Tibial artery (tissue), 4 donors: ENCODE measurements at regions not wholly inside any gene's neighbourhood (a gene's known extent, or its start where the extent isn't known, plus 50 kb on each side); places are given as distances from the start of the nearest gene placed in this dataset.

Experiments used
- DNase-seq, 2 donors: peaks; one replicate each; pipeline ENCODE4 v3.0.0-alpha.2; 2019
- H3K27ac ChIP-seq, 2 donors: fragments of 200-600 bp; sonication (generic) in 1 of 2; 1 replicate in 1 of 2; 2 replicates in 1 of 2; pipeline ENCODE4 v1.5.1; 2018 to 2019; ENCODE audit warnings: mild to moderate bottlenecking in 1 of 2
- H3K27me3 ChIP-seq, 2 donors: fragments of 200-600 bp; sonication (generic) in 1 of 2; one replicate each; pipeline versions ENCODE4 v1.5.1 to v1.6.0; 2016 to 2019
- H3K36me3 ChIP-seq, 3 donors: fragments of 200-600 bp; sonication (generic) in 2 of 3; one replicate each; pipeline ENCODE4 v1.5.1; 2016 to 2019; ENCODE audit warnings: mild to moderate bottlenecking in 2 of 3
- H3K4me1 ChIP-seq, 4 donors: fragments of 200-600 bp; sonication (generic) in 2 of 4; 1 replicate in 3 of 4; 2 replicates in 1 of 4; pipeline ENCODE4 v1.5.1; 2016 to 2019
- H3K4me3 ChIP-seq, 2 donors: fragments of 200-600 bp; sonication (generic) in 1 of 2; 1 replicate in 1 of 2; 2 replicates in 1 of 2; pipeline ENCODE4 v1.5.1; 2018 to 2019; ENCODE audit warnings: mild to moderate bottlenecking in 2 of 2
- H3K9me3 ChIP-seq, 3 donors: fragments of 200-600 bp; sonication (generic) in 1 of 3; one replicate each; pipeline ENCODE4 v1.5.1; 2016 to 2019
- intact Hi-C: fragments of 100-400 bp; cut with DNase I; formaldehyde crosslinking; loops from one replicate; pipeline ENCODE4 v1.15.0; 2023; ENCODE audit warnings: low total_unique reads
- TF ChIP-seq, protein P1 (sequence below), 2 experiments: fragments of 200-600 bp in 1 of 2; fragments of 450-650 bp in 1 of 2; IDR thresholded peaks; one replicate each; pipeline ENCODE4 v1.5.1; 2017 to 2019; ENCODE audit warnings: antibody characterized with exemption in 2 of 2, mild to moderate bottlenecking in 1 of 2, moderate library complexity in 1 of 2

DNA sequence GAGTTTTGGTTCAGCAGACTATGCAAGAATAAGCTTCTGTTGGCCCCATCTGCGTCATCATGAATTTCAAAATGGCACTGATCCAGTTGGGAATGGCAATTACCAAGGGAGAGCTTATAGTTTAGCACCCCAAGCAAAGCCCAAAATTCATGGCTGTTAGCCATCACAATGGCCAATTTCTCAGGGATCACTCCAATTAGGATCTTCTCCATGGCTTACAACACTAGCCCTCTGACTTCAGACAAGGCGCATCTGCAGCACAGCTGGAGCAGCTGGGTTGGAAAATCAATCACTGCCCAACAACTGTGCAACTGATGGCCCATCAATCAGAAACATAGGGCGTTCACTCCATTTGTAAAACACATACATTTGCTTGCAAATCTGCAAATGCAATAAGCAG is 273.6 kb downstream of the SRBD1 start:
- Histone ChIP-seq H3K27me3 (no peaks in the 10 kb centered on the region), H3K36me3 (no peaks in the 10 kb centered on the region), H3K4me1 (no peaks in the 10 kb centered on the region), H3K9me3 (no peaks in the 10 kb centered on the region), H3K4me3 (no peak overlapping the region), H3K27ac (no peak overlapping the region)
- TF ChIP-seq, protein P1, sequence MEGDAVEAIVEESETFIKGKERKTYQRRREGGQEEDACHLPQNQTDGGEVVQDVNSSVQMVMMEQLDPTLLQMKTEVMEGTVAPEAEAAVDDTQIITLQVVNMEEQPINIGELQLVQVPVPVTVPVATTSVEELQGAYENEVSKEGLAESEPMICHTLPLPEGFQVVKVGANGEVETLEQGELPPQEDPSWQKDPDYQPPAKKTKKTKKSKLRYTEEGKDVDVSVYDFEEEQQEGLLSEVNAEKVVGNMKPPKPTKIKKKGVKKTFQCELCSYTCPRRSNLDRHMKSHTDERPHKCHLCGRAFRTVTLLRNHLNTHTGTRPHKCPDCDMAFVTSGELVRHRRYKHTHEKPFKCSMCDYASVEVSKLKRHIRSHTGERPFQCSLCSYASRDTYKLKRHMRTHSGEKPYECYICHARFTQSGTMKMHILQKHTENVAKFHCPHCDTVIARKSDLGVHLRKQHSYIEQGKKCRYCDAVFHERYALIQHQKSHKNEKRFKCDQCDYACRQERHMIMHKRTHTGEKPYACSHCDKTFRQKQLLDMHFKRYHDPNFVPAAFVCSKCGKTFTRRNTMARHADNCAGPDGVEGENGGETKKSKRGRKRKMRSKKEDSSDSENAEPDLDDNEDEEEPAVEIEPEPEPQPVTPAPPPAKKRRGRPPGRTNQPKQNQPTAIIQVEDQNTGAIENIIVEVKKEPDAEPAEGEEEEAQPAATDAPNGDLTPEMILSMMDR (IDR thresholded peaks at IDR 0.05): no peak
- intact Hi-C loops: no loop called here
- no peak for DNase-seq

GRCh38 chr2:45334205-45334604 is 276.9 kb downstream of the SRBD1 start:
- intact Hi-C loops: no loop called here
- H3K27me3 ChIP-seq: no peaks in the 10 kb centered on the region
- H3K27ac ChIP-seq: no peak overlapping the region
- no peaks in the 10 kb centered on the region for H3K9me3 ChIP-seq
- TF ChIP-seq, protein P1 (IDR thresholded peaks at IDR 0.05): no peak
- H3K36me3 ChIP-seq: no peaks in the 10 kb centered on the region
- DNase-seq: no peak
- no peaks in the 10 kb centered on the region for H3K4me1 ChIP-seq
- H3K4me3 ChIP-seq: no peak overlapping the region

DNA sequence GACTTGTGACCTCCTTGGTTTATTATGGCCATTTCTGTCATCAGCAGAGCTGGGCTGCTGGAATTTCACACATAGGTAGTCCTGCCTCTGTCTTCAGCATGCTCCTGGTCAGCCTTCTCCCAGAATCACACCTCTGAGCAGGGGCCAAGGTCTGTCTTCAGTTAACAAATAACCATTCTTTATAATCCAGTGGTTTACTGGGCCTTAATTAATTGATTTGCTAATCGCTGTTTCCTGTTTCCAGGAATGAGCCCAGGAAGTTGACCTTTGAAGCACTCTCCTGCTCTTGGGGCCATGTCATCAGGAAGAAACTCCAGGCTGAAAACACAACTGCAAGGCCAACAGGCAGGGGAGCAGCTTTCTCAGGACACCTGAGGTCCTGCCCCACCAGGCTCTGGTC is 278.5 kb downstream of the SRBD1 start:
- H3K36me3 ChIP-seq: no peaks in the 10 kb centered on the region
- intact Hi-C loops: no loop called here
- TF ChIP-seq, protein P1 (IDR thresholded peaks at IDR 0.05): no peak
- H3K4me1 ChIP-seq: no peaks in the 10 kb centered on the region
- H3K9me3 ChIP-seq: no peaks in the 10 kb centered on the region
- H3K27ac ChIP-seq: no peak overlapping the region
- no peak overlapping the region for H3K4me3 ChIP-seq
- DNase-seq: no peak
- no peaks in the 10 kb centered on the region for H3K27me3 ChIP-seq

DNA sequence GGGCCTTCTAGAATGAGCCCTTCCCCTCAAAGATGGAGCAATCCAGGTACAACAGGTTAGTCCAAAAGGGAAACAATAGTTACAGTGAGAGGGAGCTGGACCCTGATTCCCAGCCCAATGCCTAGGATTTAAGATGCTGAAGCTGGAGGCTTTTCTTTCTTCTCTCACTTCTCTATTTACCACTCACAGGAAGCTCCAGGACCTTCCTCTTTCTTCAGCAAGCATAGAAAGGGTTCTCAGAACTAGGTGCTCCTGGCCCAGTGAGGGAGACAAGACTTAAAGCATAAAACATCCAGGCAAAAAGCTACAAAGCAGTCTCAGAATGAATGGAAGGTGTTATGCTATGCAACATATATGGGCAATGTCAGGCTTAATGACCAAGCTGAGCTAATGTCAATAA is 279.0 kb downstream of the SRBD1 start:
- no peak overlapping the region for H3K27ac ChIP-seq

DNA sequence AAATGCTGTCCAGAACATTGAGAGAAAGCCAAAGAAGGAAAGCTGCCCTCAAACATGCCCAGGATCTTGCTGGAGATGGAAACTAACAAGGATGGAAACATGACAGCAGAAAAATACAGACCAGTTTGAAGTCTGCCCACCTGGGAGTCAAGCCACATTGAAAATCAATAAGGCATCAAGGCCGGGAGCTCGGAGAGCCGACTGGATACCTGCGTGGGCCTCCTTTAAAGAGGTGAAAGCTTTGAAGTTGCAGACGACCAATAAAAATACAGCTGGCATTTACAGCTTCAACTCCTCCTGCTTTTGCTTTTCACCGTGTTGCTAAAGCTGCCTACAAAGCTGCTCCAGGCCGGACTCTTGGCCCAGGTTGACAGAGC is 279.7 kb downstream of the SRBD1 start:
- Histone ChIP-seq H3K9me3 (no peaks in the 10 kb centered on the region), H3K4me1 (no peaks in the 10 kb centered on the region), H3K27ac (no peak overlapping the region), H3K36me3 (no peaks in the 10 kb centered on the region), H3K4me3 (no peak overlapping the region), H3K27me3 (no peaks in the 10 kb centered on the region)
- TF ChIP-seq, protein P1 (IDR thresholded peaks at IDR 0.05): no peak
- intact Hi-C loops: no loop called here
- no peak for DNase-seq

More for the DNA sequence above, 279.0 kb downstream of the SRBD1 start:
- DNase-seq: no peak
- no peaks in the 10 kb centered on the region for H3K9me3 ChIP-seq
- H3K27me3 ChIP-seq: no peaks in the 10 kb centered on the region
- H3K4me3 ChIP-seq: no peak overlapping the region
- H3K4me1 ChIP-seq: no peaks in the 10 kb centered on the region
- intact Hi-C loops: no loop called here
- TF ChIP-seq, protein P1 (IDR thresholded peaks at IDR 0.05): no peak
- H3K36me3 ChIP-seq: no peaks in the 10 kb centered on the region
